NCI-H82 treated with DMSO at 0.1 percent for 48 hours (cell line): ENCODE measurements at regions not wholly inside any gene's neighbourhood (a gene's known extent, or its start where the extent isn't known, plus 50 kb on each side); places are given as distances from the start of the nearest gene placed in this dataset.

Experiments
- DNase-seq: peaks from one replicate; lab custom pipeline; 2025; ENCODE audit not compliant: unreplicated experiment; lab: John Stamatoyannopoulos, UW

- no peak for DNase-seq
These were observed 1211.9 kb downstream of the PCDH18 start for GRCh38 chr4:136320465-136320813.

GRCh38 chr4:136319789-136320464, 1212.4 kb downstream of the PCDH18 start:
- DNase-seq, result no peak

GRCh38 chr4:136316961-136317360, 1215.3 kb downstream of the PCDH18 start:
- no peak for DNase-seq

- no peak for DNase-seq
These were observed 1217.6 kb downstream of the PCDH18 start for GRCh38 chr4:136314686-136315085.

- no peak for DNase-seq
These were observed 1220.5 kb downstream of the PCDH18 start for GRCh38 chr4:136311774-136312173.

GRCh38 chr4:136307765-136308164, 1224.5 kb downstream of the PCDH18 start:
- no peak for DNase-seq

GRCh38 chr4:136306361-136306760, 1225.9 kb downstream of the PCDH18 start:
- no peak for DNase-seq

GRCh38 chr4:136302566-136302965, 1229.7 kb downstream of the PCDH18 start:
- no peak for DNase-seq

GRCh38 chr4:136301749-136302495, 1230.4 kb downstream of the PCDH18 start:
- no peak for DNase-seq

- DNase-seq, result no peak
These were observed 1248.3 kb downstream of the PCDH18 start for GRCh38 chr4:136283977-136284376.

GRCh38 chr4:136281889-136282288, 1250.4 kb downstream of the PCDH18 start:
- no peak for DNase-seq

- DNase-seq, result no peak
These were observed 1251.0 kb downstream of the PCDH18 start for GRCh38 chr4:136281307-136281706.

- DNase-seq, result no peak
These were observed 1254.6 kb downstream of the PCDH18 start for GRCh38 chr4:136277741-136278140.

- no peak for DNase-seq
These were observed 1285.4 kb downstream of the PCDH18 start for GRCh38 chr4:136246876-136247275.

- no peak for DNase-seq
These were observed 1290.9 kb downstream of the PCDH18 start for GRCh38 chr4:136241221-136241986.

GRCh38 chr4:136227315-136227714, 1305.0 kb downstream of the PCDH18 start:
- no peak for DNase-seq

- DNase-seq, result no peak
These were observed 1312.6 kb downstream of the PCDH18 start for GRCh38 chr4:136219592-136220125.

- DNase-seq, result no peak
These were observed 1329.1 kb downstream of the PCDH18 start for GRCh38 chr4:136203199-136203598.

- DNase-seq, result no peak
These were observed 1333.9 kb downstream of the PCDH18 start for GRCh38 chr4:136198358-136198757.

GRCh38 chr4:136194962-136195361, 1337.3 kb downstream of the PCDH18 start:
- DNase-seq, result no peak

GRCh38 chr4:136186650-136187049, 1345.6 kb downstream of the PCDH18 start:
- no peak for DNase-seq

GRCh38 chr4:136183513-136183912, 1348.8 kb downstream of the PCDH18 start:
- no peak for DNase-seq
